Esophagus muscularis mucosa (tissue), 4 donors: ENCODE measurements at regions not wholly inside any gene's neighbourhood (a gene's known extent, or its start where the extent isn't known, plus 50 kb on each side); places are given as distances from the start of the nearest gene placed in this dataset.
"Not testable (repeated sequence)": the region's sequence is repeated elsewhere in the genome, so short reads cannot be mapped to it uniquely, and the experiment has no call there.

ENCODE experiments used
- EP300 ChIP-seq: sonication (generic); formaldehyde crosslinking; IDR thresholded peaks from one replicate; pipeline ENCODE4 v1.6.1; 2017; ENCODE audit warnings: antibody characterized with exemption
- POLR2A ChIP-seq: fragments of 450-650 bp; IDR thresholded peaks from one replicate; pipeline ENCODE4 v1.6.1; 2017; ENCODE audit warnings: antibody characterized with exemption, moderate library complexity, mild to moderate bottlenecking, low read depth
- POLR2AphosphoS5 ChIP-seq, 2 donors: sonication (generic); formaldehyde crosslinking; IDR thresholded peaks; one replicate each; pipeline ENCODE4 v1.6.1; 2017; ENCODE audit warnings: antibody characterized with exemption in 2 of 2
- TF ChIP-seq, protein P1 (sequence below), 3 experiments: fragments of 200-600 bp in 2 of 3; fragments of 450-650 bp in 1 of 3; sonication (generic) in 2 of 3; IDR thresholded peaks; one replicate each; pipeline ENCODE4 v1.5.1; 2017 to 2019; ENCODE audit warnings: antibody characterized with exemption in 3 of 3, mild to moderate bottlenecking in 2 of 3, moderate library complexity in 1 of 3

- TF ChIP-seq POLR2A; POLR2AphosphoS5 (IDR thresholded peaks at IDR 0.05); EP300: not testable (repeated sequence)
- TF ChIP-seq, protein P1, sequence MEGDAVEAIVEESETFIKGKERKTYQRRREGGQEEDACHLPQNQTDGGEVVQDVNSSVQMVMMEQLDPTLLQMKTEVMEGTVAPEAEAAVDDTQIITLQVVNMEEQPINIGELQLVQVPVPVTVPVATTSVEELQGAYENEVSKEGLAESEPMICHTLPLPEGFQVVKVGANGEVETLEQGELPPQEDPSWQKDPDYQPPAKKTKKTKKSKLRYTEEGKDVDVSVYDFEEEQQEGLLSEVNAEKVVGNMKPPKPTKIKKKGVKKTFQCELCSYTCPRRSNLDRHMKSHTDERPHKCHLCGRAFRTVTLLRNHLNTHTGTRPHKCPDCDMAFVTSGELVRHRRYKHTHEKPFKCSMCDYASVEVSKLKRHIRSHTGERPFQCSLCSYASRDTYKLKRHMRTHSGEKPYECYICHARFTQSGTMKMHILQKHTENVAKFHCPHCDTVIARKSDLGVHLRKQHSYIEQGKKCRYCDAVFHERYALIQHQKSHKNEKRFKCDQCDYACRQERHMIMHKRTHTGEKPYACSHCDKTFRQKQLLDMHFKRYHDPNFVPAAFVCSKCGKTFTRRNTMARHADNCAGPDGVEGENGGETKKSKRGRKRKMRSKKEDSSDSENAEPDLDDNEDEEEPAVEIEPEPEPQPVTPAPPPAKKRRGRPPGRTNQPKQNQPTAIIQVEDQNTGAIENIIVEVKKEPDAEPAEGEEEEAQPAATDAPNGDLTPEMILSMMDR (IDR thresholded peaks at IDR 0.05): not testable (repeated sequence)
Measured at GRCh38 chrY:3058342-3058741, 123.2 kb downstream of the ZFY start.
